B cell (primary cell): ENCODE measurements at regions not wholly inside any gene's neighbourhood (a gene's known extent, or its start where the extent isn't known, plus 50 kb on each side); places are given as distances from the start of the nearest gene placed in this dataset.
A peak's percentile ranks its signal among the peaks of the same experiment; 100 is the strongest.

Experiments
- EZH2 ChIP-seq: IDR thresholded peaks from 2 replicates; pipeline ENCODE4 v1.6.1; 2012; ENCODE audit warnings: borderline replicate concordance, low read depth, mild to moderate bottlenecking, moderate library complexity, low read length; ENCODE audit not compliant: insufficient read depth, poor library complexity, severe bottlenecking
- TF ChIP-seq, protein P1 (sequence below): fragments of 200-600 bp; IDR thresholded peaks from one replicate; pipeline ENCODE4 v1.8.0; 2022; ENCODE audit warnings: antibody characterized with exemption, mild to moderate bottlenecking

DNA sequence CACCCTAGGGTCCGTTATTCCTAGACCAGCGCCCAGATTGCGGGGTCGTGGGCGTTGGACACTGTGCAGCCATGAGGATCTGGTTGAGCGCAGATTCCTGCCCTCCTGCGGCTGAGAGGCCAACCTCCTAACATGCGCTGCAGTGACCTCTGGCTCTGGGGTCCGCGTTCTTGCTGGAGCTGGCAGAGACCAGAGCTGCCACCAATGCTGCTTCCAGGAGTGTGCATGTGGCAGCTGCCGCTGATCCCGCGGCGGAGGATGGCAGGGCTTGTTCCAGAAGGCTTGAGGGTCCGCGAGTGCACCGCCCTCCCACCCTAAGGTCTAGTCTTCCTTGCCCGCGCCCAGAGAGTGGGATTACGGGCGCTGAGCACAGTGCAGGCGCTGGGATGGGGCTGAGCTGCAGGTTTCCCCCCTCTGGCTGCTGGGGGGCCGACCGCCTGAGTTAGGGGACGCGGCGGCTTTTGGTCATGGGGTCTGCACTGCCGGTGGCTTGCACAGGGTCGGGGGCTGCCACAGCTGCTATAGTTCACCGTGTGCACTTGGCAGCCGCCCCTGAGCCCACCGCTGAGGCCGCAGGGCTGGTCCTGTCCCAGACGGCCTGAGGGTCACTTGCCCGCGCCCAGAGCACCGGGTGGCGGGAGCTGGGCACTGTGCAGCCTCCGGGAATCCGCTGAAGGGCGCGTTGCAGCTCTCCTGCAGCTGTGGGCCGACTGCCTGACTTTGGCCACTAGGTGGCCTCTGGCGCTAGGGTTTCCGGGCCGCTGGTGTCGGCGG is 145.9 kb downstream of the CCDC74A start:
- TF ChIP-seq, protein P1, sequence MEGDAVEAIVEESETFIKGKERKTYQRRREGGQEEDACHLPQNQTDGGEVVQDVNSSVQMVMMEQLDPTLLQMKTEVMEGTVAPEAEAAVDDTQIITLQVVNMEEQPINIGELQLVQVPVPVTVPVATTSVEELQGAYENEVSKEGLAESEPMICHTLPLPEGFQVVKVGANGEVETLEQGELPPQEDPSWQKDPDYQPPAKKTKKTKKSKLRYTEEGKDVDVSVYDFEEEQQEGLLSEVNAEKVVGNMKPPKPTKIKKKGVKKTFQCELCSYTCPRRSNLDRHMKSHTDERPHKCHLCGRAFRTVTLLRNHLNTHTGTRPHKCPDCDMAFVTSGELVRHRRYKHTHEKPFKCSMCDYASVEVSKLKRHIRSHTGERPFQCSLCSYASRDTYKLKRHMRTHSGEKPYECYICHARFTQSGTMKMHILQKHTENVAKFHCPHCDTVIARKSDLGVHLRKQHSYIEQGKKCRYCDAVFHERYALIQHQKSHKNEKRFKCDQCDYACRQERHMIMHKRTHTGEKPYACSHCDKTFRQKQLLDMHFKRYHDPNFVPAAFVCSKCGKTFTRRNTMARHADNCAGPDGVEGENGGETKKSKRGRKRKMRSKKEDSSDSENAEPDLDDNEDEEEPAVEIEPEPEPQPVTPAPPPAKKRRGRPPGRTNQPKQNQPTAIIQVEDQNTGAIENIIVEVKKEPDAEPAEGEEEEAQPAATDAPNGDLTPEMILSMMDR, result peak; percentile 86
- no peak for TF ChIP-seq EZH2
